WERI-Rb-1 (cell line): ENCODE measurements at regions not wholly inside any gene's neighbourhood (a gene's known extent, or its start where the extent isn't known, plus 50 kb on each side); places are given as distances from the start of the nearest gene placed in this dataset.

Source experiments
- DNase-seq: peaks from one replicate; pipeline ENCODE4 v3.0.0-alpha.2; 2020
- H3K27ac ChIP-seq: fragments of 250-450 bp; sonication (Bioruptor Pico); 2 replicates; pipeline ENCODE4 v1.5.1; 2020; ENCODE audit warnings: mild to moderate bottlenecking, moderate library complexity
- H3K27me3 ChIP-seq: fragments of 250-450 bp; sonication (Bioruptor Pico); 2 replicates; pipeline ENCODE4 v1.5.1; 2021; ENCODE audit warnings: mild to moderate bottlenecking, low read depth, moderate library complexity; ENCODE audit not compliant: insufficient read depth, severe bottlenecking
- H3K36me3 ChIP-seq: fragments of 250-450 bp; sonication (Bioruptor Pico); 2 replicates; pipeline ENCODE4 v1.5.1; 2020; ENCODE audit warnings: mild to moderate bottlenecking, moderate library complexity
- H3K4me3 ChIP-seq: 2 replicates; pipeline ENCODE4 v1.5.1; 2011; ENCODE audit warnings: low read depth, mild to moderate bottlenecking, control low read depth, low read length
- H3K9me3 ChIP-seq: fragments of 250-450 bp; sonication (Bioruptor Pico); 2 replicates; pipeline ENCODE4 v1.5.1; 2021; ENCODE audit warnings: mild to moderate bottlenecking, moderate library complexity; ENCODE audit not compliant: severe bottlenecking
- CTCF ChIP-seq: IDR thresholded peaks from 2 replicates; pipeline ENCODE4 v1.5.1; 2011; ENCODE audit warnings: low read depth, mild to moderate bottlenecking, control low read depth, inconsistent platforms, low read length

- Histone ChIP-seq H3K36me3 (no peaks in the 10 kb centered on the region), H3K4me3 (no peak overlapping the region), H3K27me3 (no peaks in the 10 kb centered on the region), H3K27ac (no peak overlapping the region), H3K9me3 (no peaks in the 10 kb centered on the region)
- no peak for TF ChIP-seq CTCF
- no peak for DNase-seq
Measured at GRCh38 chr18:40109252-40110049, 1845.6 kb upstream of the PIK3C3 start.

- no peak for TF ChIP-seq CTCF
- Histone ChIP-seq H3K9me3 (no peaks in the 10 kb centered on the region), H3K4me3 (no peak overlapping the region), H3K27me3 (no peaks in the 10 kb centered on the region), H3K36me3 (no peaks in the 10 kb centered on the region), H3K27ac (no peak overlapping the region)
- DNase-seq = no peak
Measured at GRCh38 chr18:40108596-40108995, 1846.4 kb upstream of the PIK3C3 start.

GRCh38 chr18:40102903-40103302 is 1852.1 kb upstream of the PIK3C3 start:
- no peak overlapping the region for H3K4me3 ChIP-seq
- TF ChIP-seq CTCF = no peak
- H3K27ac ChIP-seq = no peak overlapping the region
- H3K9me3 ChIP-seq = no peaks in the 10 kb centered on the region
- no peaks in the 10 kb centered on the region for H3K36me3 ChIP-seq
- no peaks in the 10 kb centered on the region for H3K27me3 ChIP-seq
- no peak for DNase-seq

- TF ChIP-seq CTCF = no peak
- no peak for DNase-seq
- H3K9me3 ChIP-seq = no peaks in the 10 kb centered on the region
- H3K36me3 ChIP-seq = no peaks in the 10 kb centered on the region
- H3K27me3 ChIP-seq = no peaks in the 10 kb centered on the region
- H3K27ac ChIP-seq = no peak overlapping the region
- H3K4me3 ChIP-seq = no peak overlapping the region
Measured at GRCh38 chr18:40099641-40100040, 1855.4 kb upstream of the PIK3C3 start.

GRCh38 chr18:40096675-40097074 is 1858.4 kb upstream of the PIK3C3 start:
- no peak overlapping the region for H3K27ac ChIP-seq
- no peak for DNase-seq
- TF ChIP-seq CTCF = no peak
- H3K9me3 ChIP-seq = no peaks in the 10 kb centered on the region
- H3K36me3 ChIP-seq = no peaks in the 10 kb centered on the region
- H3K27me3 ChIP-seq = no peaks in the 10 kb centered on the region
- H3K4me3 ChIP-seq = no peak overlapping the region

- Histone ChIP-seq H3K4me3 (no peak overlapping the region), H3K27me3 (no peaks in the 10 kb centered on the region), H3K36me3 (no peaks in the 10 kb centered on the region), H3K9me3 (no peaks in the 10 kb centered on the region), H3K27ac (no peak overlapping the region)
- TF ChIP-seq CTCF = no peak
- DNase-seq = no peak
Measured at GRCh38 chr18:40094441-40094840, 1860.6 kb upstream of the PIK3C3 start.
